ENCODE measurements at regions not wholly inside any gene's neighbourhood (a gene's known extent, or its start where the extent isn't known, plus 50 kb on each side); places are given as distances from the start of the nearest gene placed in this dataset.
"Not testable (repeated sequence)": the region's sequence is repeated elsewhere in the genome, so short reads cannot be mapped to it uniquely, and the experiment has no call there.

DNA sequence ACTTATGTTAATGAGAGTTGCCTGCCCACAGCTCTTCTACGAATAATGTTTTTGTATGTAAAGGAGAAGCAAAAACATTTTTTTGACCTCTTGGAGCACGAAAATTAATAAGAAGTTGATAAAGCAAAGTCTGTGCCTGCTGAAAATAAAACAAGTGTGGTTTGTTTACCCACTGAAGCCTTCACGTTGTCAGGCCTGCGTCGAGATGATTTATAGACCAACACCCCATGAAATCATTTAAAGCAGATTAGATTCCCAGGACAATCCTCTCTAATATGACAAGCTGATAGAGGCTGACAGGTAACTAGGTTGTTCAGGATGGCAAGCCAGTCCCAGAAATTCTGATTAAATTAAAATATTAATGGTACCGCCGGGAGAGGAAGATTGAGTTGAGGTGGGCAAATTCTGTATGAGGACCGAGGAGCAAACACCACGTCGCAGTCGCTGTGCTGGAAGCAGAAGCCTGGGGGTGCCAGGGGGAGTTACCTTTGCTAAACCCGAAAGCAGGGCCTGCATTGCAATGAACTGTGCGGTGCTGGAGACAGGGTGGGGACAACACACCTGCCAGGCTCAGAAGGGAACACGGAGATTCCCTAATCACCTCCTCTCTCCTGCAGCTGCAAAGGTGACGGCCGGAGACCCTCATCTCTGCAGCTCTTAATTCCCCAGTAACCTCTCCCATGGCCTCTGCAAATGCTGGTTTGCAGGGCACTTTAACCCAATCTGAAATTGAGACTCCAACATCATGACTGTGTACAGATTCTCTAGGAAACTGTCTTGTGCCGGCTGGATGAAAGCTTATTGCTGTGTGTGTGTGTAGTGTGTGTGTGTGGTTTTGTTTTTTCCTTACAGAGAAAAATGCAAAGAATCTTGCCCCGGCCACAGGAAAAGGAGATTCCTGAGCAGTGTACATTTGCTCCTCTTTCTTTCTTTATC is 2805.9 kb downstream of the RPIA start:
- not testable (repeated sequence) for DNase-seq (ENCODE audit: low spot score)

- not testable (repeated sequence) for DNase-seq (ENCODE audit: low spot score)
Observed at GRCh38 chr2:91498065-91498449, 2806.6 kb downstream of the RPIA start.

- DNase-seq (ENCODE audit: low spot score), result not testable (repeated sequence)
Observed at GRCh38 chr2:91498513-91499250, 2807.2 kb downstream of the RPIA start.

GRCh38 chr2:91499431-91500050 is 2808.1 kb downstream of the RPIA start:
- DNase-seq (ENCODE audit: low spot score), result not testable (repeated sequence)

DNA sequence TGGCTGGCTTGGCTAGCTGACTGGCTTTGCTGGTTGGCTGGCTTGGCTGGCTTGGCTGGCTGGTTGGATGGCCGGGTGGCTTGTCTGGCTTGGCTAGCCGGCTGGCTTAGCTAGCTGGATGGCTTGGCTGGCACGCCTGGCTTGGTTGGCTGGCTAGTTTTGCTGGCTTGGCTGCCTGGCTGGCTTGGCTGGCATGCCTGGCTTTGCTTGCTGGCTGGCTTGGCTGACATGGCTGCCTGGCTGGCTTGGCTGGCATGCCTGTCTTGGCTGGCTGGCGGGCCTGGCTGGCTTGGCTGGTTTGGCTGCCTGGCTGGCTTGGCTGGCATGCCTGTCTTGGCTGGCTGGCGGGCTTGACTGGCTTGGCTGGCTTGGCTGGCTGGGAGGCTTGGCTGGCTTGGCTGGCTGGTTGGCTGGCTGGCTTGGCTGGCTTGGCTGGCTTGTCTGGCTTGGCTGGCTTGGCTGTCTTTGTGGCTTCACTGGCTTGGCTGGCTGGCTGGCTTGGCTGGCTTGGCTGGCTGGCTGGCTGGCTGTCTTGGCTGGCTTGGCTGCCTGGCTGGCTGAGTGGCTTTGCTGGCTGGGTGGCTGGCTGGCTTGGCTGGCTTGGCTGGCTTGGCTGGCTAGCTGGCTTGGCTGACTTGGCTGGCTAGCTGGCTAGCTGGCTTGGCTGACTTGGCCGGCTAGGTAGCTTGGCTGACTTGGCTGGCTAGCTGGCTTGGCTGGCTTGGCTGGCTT is 2808.9 kb downstream of the RPIA start:
- not testable (repeated sequence) for DNase-seq (ENCODE audit: low spot score)

GRCh38 chr2:91500978-91501310 is 2809.5 kb downstream of the RPIA start:
- DNase-seq (ENCODE audit: low spot score), result not testable (repeated sequence)

DNA sequence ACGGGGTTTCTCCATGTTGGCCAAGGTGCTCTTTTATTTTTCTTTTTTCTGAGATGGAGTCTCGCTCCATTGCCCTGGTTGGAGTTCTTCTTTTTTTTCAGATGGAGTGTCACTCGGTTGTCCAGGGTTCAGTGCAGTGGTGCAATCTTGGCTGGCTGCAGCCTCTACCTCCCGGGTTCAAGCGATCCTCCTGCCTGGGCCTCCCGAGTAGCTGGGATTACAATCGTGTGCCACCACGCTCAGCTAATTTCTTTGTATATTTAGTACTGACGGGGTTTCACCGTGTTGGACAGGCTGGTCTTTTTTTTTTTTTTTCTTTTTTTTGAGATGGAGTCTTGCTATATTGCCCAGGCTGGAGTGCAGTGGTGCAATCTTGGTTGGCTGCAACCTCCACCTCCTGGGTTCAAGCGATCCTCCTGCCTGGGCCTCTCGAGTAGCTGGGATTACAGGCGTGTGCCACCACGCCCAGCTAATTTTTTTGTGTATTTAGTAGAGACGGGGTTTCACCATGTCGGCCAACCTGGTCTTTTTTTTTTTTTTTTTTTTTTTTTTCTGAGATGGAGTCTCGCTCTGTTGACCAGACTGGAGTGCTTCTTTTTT is 2810.1 kb downstream of the RPIA start:
- not testable (repeated sequence) for DNase-seq (ENCODE audit: low spot score)

DNA sequence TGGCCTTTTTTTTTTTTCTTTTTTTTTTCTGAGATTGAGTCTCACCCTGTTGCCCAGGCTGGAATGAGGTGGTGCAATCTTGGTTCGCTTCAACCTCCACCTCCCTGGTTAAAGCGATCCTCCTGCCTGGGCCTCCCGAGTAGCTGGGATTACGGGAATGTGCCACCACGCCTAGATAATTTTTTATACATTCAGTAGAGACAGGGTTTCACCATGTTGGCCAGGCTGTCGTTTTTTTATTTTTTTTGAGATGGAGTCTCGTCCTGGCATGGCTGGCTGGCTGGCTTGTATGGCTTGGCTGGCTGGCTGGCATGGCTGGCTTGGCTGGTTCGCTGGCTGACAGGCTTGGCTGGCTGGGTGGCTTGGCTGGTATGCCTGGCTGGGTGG is 2812.1 kb downstream of the RPIA start:
- not testable (repeated sequence) for DNase-seq (ENCODE audit: low spot score)

GRCh38 chr2:91503959-91504741 is 2812.7 kb downstream of the RPIA start:
- not testable (repeated sequence) for DNase-seq (ENCODE audit: low spot score)

DNA sequence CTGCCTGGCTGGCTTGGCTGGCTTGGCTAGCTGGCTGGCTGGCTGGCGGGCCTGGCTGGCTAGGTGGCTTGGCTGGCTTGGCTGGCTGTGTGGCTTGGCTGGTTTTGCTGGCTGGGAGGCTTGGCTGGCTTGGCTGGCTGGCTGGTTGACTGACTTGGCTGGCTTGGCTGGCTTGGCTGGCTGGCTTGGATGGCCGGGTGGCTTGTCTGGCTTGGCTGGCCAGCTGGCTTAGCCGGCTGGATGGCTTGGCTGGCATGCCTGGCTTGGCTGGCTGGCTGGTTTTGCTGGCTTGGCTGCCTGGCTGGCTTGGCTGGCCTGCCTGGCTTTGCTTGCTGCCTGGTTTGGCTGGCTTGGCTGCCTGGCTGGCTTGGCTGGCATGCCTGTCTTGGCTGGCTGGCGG is 2817.3 kb downstream of the RPIA start:
- DNase-seq (ENCODE audit: low spot score), result not testable (repeated sequence)

DNA sequence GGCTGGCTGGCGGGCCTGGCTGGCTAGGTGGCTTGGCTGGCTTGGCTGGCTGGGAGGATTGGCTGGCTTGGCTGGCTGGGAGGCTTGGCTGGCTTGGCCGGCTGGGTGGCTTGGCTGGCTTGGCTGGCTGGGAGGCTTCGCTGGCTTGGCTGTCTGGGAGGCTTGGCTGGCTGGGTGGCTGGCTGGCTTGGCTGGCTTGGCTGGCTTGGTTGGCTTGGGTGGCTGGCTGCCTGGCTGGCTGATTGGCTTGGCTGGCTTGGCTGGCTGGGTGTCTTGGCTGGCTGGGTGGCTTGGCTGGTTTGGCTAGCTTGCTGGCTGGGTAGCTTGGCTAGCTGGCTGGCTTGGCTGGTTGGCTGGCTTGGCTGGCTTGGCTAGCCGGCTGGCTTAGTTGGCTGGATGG is 2817.8 kb downstream of the RPIA start:
- DNase-seq (ENCODE audit: low spot score), result not testable (repeated sequence)

GRCh38 chr2:91511166-91511565 is 2819.7 kb downstream of the RPIA start:
- DNase-seq (ENCODE audit: low spot score), result not testable (repeated sequence)

GRCh38 chr2:91515966-91516365 is 2824.5 kb downstream of the RPIA start:
- DNase-seq (ENCODE audit: low spot score), result not testable (repeated sequence)

GRCh38 chr2:91516669-91517068 is 2825.2 kb downstream of the RPIA start:
- not testable (repeated sequence) for DNase-seq (ENCODE audit: low spot score)

- not testable (repeated sequence) for DNase-seq (ENCODE audit: low spot score)
Observed at GRCh38 chr2:91517846-91518245, 2826.4 kb downstream of the RPIA start.

- not testable (repeated sequence) for DNase-seq (ENCODE audit: low spot score)
Observed at GRCh38 chr2:91518361-91518981, 2827.0 kb downstream of the RPIA start.

- DNase-seq (ENCODE audit: low spot score), result not testable (repeated sequence)
Observed at GRCh38 chr2:91519359-91519758, 2827.9 kb downstream of the RPIA start.

- not testable (repeated sequence) for DNase-seq (ENCODE audit: low spot score)
Observed at GRCh38 chr2:91519914-91520313, 2828.4 kb downstream of the RPIA start.

- not testable (repeated sequence) for DNase-seq (ENCODE audit: low spot score)
Observed at GRCh38 chr2:91520523-91520922, 2829.1 kb downstream of the RPIA start.
